ENCODE measurements at regions not wholly inside any gene's neighbourhood (a gene's known extent, or its start where the extent isn't known, plus 50 kb on each side); places are given as distances from the start of the nearest gene placed in this dataset.

GRCh38 chr17:79544142-79544914 lies 66.5 kb downstream of the RBFOX3 start:
- no peaks in the 10 kb centered on the region for H3K36me3 ChIP-seq (ENCODE audit: control insufficient read depth, insufficient read depth, low read length)
- POLR2A ChIA-PET: interaction anchor here (0.5 kb wide), 1 partner anchor 188 kb away, joined by 10 read pairs; no protein-coding TSS in a partner anchor
- no peak overlapping the region for H3K4me3 ChIP-seq (ENCODE audit: low read depth in 2 of 2, low read length in 2 of 2)
- H3K9me3 ChIP-seq (ENCODE audit: control insufficient read depth, insufficient read depth, low read depth, low read length): no peaks in the 10 kb centered on the region
- no TSS peak for BruUV-seq (replicated peaks)
- intact Hi-C loops (cut with micrococcal nuclease; ENCODE audit: unreplicated experiment) (no loop called here), in situ Hi-C loops (cut with HindIII; ENCODE audit: low pct_unique_long_range_greater_than_20kb, low sequenced_read_pairs) (no loop called here)
- no peak for DNase-seq (ENCODE audit: low read depth, low spot score)
- TF ChIP-seq TCF7L2 (IDR thresholded peaks at IDR 0.05; ENCODE audit: low read depth, low read length): no peak
- no peak for TF ChIP-seq SIN3A (IDR thresholded peaks at IDR 0.05; ENCODE audit: borderline replicate concordance, insufficient read depth, low read depth, low read length)
- no peak for TF ChIP-seq POLR2AphosphoS5 (IDR thresholded peaks at IDR 0.05; ENCODE audit: low read depth, low read length)
- TF ChIP-seq REST (IDR thresholded peaks at IDR 0.05; ENCODE audit: insufficient read depth in 1 of 2, low read depth in 2 of 2, low read length in 1 of 2): no peak
- no peak for TF ChIP-seq CTCF (IDR thresholded peaks at IDR 0.05)
- ATAC-seq: no peak
- H3K27me3 ChIP-seq (ENCODE audit: control insufficient read depth, insufficient read depth, low read length): peaks cover 9% of the 10 kb centered on the region
- CTCF ChIA-PET: interaction anchor here (0.7 kb wide), 1 partner anchor 26 kb away, joined by 3 read pairs; no protein-coding TSS in a partner anchor
- H3K4me1 ChIP-seq (ENCODE audit: control insufficient read depth, insufficient read depth, low read length): no peaks in the 10 kb centered on the region
- no peak overlapping the region for H3K27ac ChIP-seq (ENCODE audit: low read length)

GRCh38 chr17:79543531-79543930 lies 67.3 kb downstream of the RBFOX3 start:
- no peak for TF ChIP-seq SIN3A (IDR thresholded peaks at IDR 0.05; ENCODE audit: borderline replicate concordance, insufficient read depth, low read depth, low read length)
- no peak for TF ChIP-seq TCF7L2 (IDR thresholded peaks at IDR 0.05; ENCODE audit: low read depth, low read length)
- no peak for TF ChIP-seq POLR2AphosphoS5 (IDR thresholded peaks at IDR 0.05; ENCODE audit: low read depth, low read length)
- TF ChIP-seq CTCF (IDR thresholded peaks at IDR 0.05): no peak
- TF ChIP-seq REST (IDR thresholded peaks at IDR 0.05; ENCODE audit: insufficient read depth in 1 of 2, low read depth in 2 of 2, low read length in 1 of 2): no peak
- in situ Hi-C loops (cut with HindIII; ENCODE audit: low pct_unique_long_range_greater_than_20kb, low sequenced_read_pairs): no loop called here
- Histone ChIP-seq H3K4me3 (ENCODE audit: low read depth in 2 of 2, low read length in 2 of 2) (no peak overlapping the region), H3K9me3 (ENCODE audit: control insufficient read depth, insufficient read depth, low read depth, low read length) (no peaks in the 10 kb centered on the region), H3K36me3 (ENCODE audit: control insufficient read depth, insufficient read depth, low read length) (no peaks in the 10 kb centered on the region), H3K27me3 (ENCODE audit: control insufficient read depth, insufficient read depth, low read length) (peaks cover 9% of the 10 kb centered on the region), H3K4me1 (ENCODE audit: control insufficient read depth, insufficient read depth, low read length) (no peaks in the 10 kb centered on the region), H3K27ac (ENCODE audit: low read length) (no peak overlapping the region)
- intact Hi-C loops (cut with micrococcal nuclease; ENCODE audit: unreplicated experiment): no loop called here
- no TSS peak for BruUV-seq (replicated peaks)
- DNase-seq (ENCODE audit: low read depth, low spot score): no peak
- ChIA-PET POLR2A (interaction anchor here (0.5 kb wide), 1 partner anchor 187 kb away, joined by 10 read pairs; no protein-coding TSS in a partner anchor), CTCF (no interaction called here)
- ATAC-seq: no peak
